ENCODE measurements at regions not wholly inside any gene's neighbourhood (a gene's known extent, or its start where the extent isn't known, plus 50 kb on each side); places are given as distances from the start of the nearest gene placed in this dataset.
A peak's percentile ranks its signal among the peaks of the same experiment; 100 is the strongest.

- 65% methylated on average over 10 of the region's 10 CpGs for WGBS (ENCODE audit: low lambda C conversion rate)
- in situ Hi-C loops (cut with HindIII; ENCODE audit: extremely low pct_ligation_motif_present, low pct_unique_long_range_greater_than_20kb), result no loop called here
- Histone ChIP-seq H3K27ac (ENCODE audit: extremely low read length, insufficient read depth, low read length) (peak overlapping the region; percentile 99), H4K20me1 (ENCODE audit: insufficient read depth, low read length) (no peaks in the 10 kb centered on the region), H3K4me1 (ENCODE audit: insufficient read depth, low read length) (peaks cover 96% of the 10 kb centered on the region), H3K4me3 (replicated peaks in 1 of 3; ENCODE audit: insufficient read depth in 1 of 3, low read depth in 2 of 3, low read length in 3 of 3) (no peak overlapping the region), H3K4me2 (ENCODE audit: low read depth, low read length) (peak overlapping the region; percentile 86), H3K36me3 (replicated peaks in 1 of 2; ENCODE audit: control insufficient read depth in 1 of 2, insufficient read depth in 2 of 2, low read length in 2 of 2) (no peaks in the 10 kb centered on the region), H3K9me3 (ENCODE audit: low read length) (no peaks in the 10 kb centered on the region), H3K27me3 (ENCODE audit: control insufficient read depth in 1 of 2, insufficient read depth in 2 of 2, low read length in 2 of 2) (no peaks in the 10 kb centered on the region), H3K79me2 (ENCODE audit: insufficient read depth, low read length) (peaks cover 8% of the 10 kb centered on the region), H3K9ac (ENCODE audit: insufficient read depth, low read depth, low read length) (peak overlapping the region; percentile 88), H2AFZ (ENCODE audit: low read length) (no peak overlapping the region)
- ATAC-seq (no peak), FAIRE-seq (no peak), DNase-seq (ENCODE audit: low spot score) (peak; percentile 9)
- TF ChIP-seq ZBTB42 (CRISPR knock-in tag; IDR thresholded peaks at IDR 0.05) (0 out of 2 replicates have a peak, but pooled peaks have one; percentile 7), SNAPC4 (CRISPR knock-in tag; IDR thresholded peaks at IDR 0.05) (peak; percentile 73; the same call in 1 of the 2 replicates), NCOA5 (CRISPR knock-in tag; IDR thresholded peaks at IDR 0.05) (no peak), ZBTB33 (CRISPR knock-in tag; IDR thresholded peaks at IDR 0.05) (peak; percentile 75; the same call in 1 of the 2 replicates), RBFOX2 (IDR thresholded peaks at IDR 0.05; ENCODE audit: low read depth, low read length) (peak; percentile 55; the same call in 1 of the 2 replicates), ZNF782 (CRISPR knock-in tag; IDR thresholded peaks at IDR 0.05; ENCODE audit: borderline replicate concordance) (no peak), PRPF4 (IDR thresholded peaks at IDR 0.05; ENCODE audit: low read depth, low read length, poor library complexity, severe bottlenecking) (peak; percentile 52), ZBTB38 (CRISPR knock-in tag; IDR thresholded peaks at IDR 0.05) (peak; percentile 79; the same call in 1 of the 2 replicates)
- ChIA-PET POLR2A (interaction anchor here (0.9 to 5.7 kb wide), 15 partner anchors 8 to 180 kb away, joined by 3 to 128 read pairs (median 6); partner anchors contain the start of gene KDM7A), CTCF (ENCODE audit: low intra/inter-chr PET ratio, low total read pairs) (no interaction called here)
- no TSS peak for BruUV-seq (replicated peaks)
- intact Hi-C loops (cut with micrococcal nuclease; ENCODE audit: unreplicated experiment), result loop anchor here (1.0 kb wide), 1 partner anchor 54 kb away; no protein-coding TSS in a partner anchor
Observed at GRCh38 chr7:140229101-140229525, 52.3 kb upstream of the KDM7A start.

Small RNA genes lying in the stretch of these regions (small RNA-seq; reads per million reads assigned to genes)
- gene RNU1-58P (ENCODE audit: insufficient read depth in 2 of 3, insufficient read length in 3 of 3, low read depth in 2 of 3, low replicate concordance in 1 of 3), result 0 reads per million in 3 experiments

Data from HepG2 (cell line).